Kidney (tissue), 13 donors: ENCODE measurements at regions not wholly inside any gene's neighbourhood (a gene's known extent, or its start where the extent isn't known, plus 50 kb on each side); places are given as distances from the start of the nearest gene placed in this dataset.

Experiments
- DNase-seq, 5 donors: peaks; one replicate each; pipeline ENCODE4 v3.0.0-alpha.2; 2013 to 2020
- FAIRE-seq: peaks from 2 replicates; lab custom pipeline; 2012; peaks lifted over from hg19 to GRCh38; lab: Jason Lieb, UNC
- H3K27ac ChIP-seq, 2 donors: one replicate each; pipeline ENCODE4 v1.7.0; 2013; ENCODE audit warnings: low read depth in 2 of 2, low read length in 2 of 2, inconsistent platforms in 1 of 2
- H3K27me3 ChIP-seq: one replicate; pipeline ENCODE4 v1.7.1; 2013; ENCODE audit warnings: low read length, inconsistent platforms; ENCODE audit not compliant: control insufficient read depth, insufficient read depth
- H3K36me3 ChIP-seq, 3 donors: one replicate each; pipeline versions ENCODE4 v1.7.0 to v1.7.1; 2013; ENCODE audit warnings: low read length in 3 of 3, control low read depth in 1 of 3, inconsistent platforms in 1 of 3; ENCODE audit not compliant: insufficient read depth in 3 of 3, control insufficient read depth in 2 of 3
- H3K4me1 ChIP-seq, 3 donors: one replicate each; pipeline versions ENCODE4 v1.7.0 to v1.7.1; 2013; ENCODE audit warnings: low read length in 3 of 3, inconsistent platforms in 1 of 3, low read depth in 1 of 3; ENCODE audit not compliant: control insufficient read depth in 2 of 3, insufficient read depth in 2 of 3
- H3K4me3 ChIP-seq, 3 donors: one replicate each; pipeline versions ENCODE4 v1.7.0 to v1.8.1; 2013; ENCODE audit warnings: low read length in 3 of 3, control low read depth in 1 of 3, inconsistent platforms in 1 of 3
- H3K9ac ChIP-seq, 3 donors: one replicate each; pipeline versions ENCODE4 v1.7.0 to v1.7.1; 2013; ENCODE audit warnings: low read length in 3 of 3, control low read depth in 1 of 3, inconsistent platforms in 1 of 3
- H3K9me3 ChIP-seq, 3 donors: one replicate each; pipeline versions ENCODE4 v1.7.0 to v1.7.1; 2013; ENCODE audit warnings: low read length in 3 of 3, control low read depth in 1 of 3, inconsistent platforms in 1 of 3; ENCODE audit not compliant: control insufficient read depth in 2 of 3, insufficient read depth in 1 of 3
- CTCF ChIP-seq: IDR thresholded peaks from 3 replicates; pipeline ENCODE4 v1.5.1; 2012; ENCODE audit warnings: mild to moderate bottlenecking, moderate library complexity, borderline replicate concordance; ENCODE audit not compliant: insufficient read depth; ENCODE audit errors: extremely low read depth
- intact Hi-C: fragments of 100-400 bp; cut with DNase I; formaldehyde crosslinking; loops from one replicate; pipeline ENCODE4 v1.11.1; 2022
- donor health status: control.
- donor health status: control.
- donor health status: control.
- donor health status: control.
- donor health status: control.
- donor health status: DM: yes; HTN: yes; CAD: no.
- donor health status: Normal renal cell carcinoma (clear cell type).

- Histone ChIP-seq H3K27ac (no peak overlapping the region), H3K4me3 (no peak overlapping the region), H3K27me3 (no peaks in the 10 kb centered on the region), H3K36me3 (no peaks in the 10 kb centered on the region), H3K9me3 (peaks cover 0 to 15% (median 4%) of the 10 kb centered on the region in 3 donors), H3K9ac (no peak overlapping the region), H3K4me1 (no peaks in the 10 kb centered on the region)
- intact Hi-C loops = no loop called here
- DNase-seq (peak in 1 of 5 donors; percentile 5), FAIRE-seq (no peak)
- TF ChIP-seq CTCF = no peak
Measured at GRCh38 chr19:30745476-30745985, 373.3 kb downstream of the ZNF536 start.

- intact Hi-C loops = no loop called here
- Histone ChIP-seq H3K9ac (no peak overlapping the region), H3K27me3 (no peaks in the 10 kb centered on the region), H3K9me3 (peaks cover 0 to 8% (median 4%) of the 10 kb centered on the region in 3 donors), H3K4me3 (no peak overlapping the region), H3K36me3 (no peaks in the 10 kb centered on the region), H3K4me1 (no peaks in the 10 kb centered on the region), H3K27ac (no peak overlapping the region)
- no peak for FAIRE-seq
- peak in 1 of 5 donors; percentile 3 for DNase-seq
- no peak for TF ChIP-seq CTCF
Measured at GRCh38 chr19:30744741-30745475, 372.7 kb downstream of the ZNF536 start.

GRCh38 chr19:30743702-30744101 lies 371.5 kb downstream of the ZNF536 start:
- no peaks in the 10 kb centered on the region for H3K36me3 ChIP-seq
- no peaks in the 10 kb centered on the region for H3K27me3 ChIP-seq
- intact Hi-C loops = no loop called here
- no peak for FAIRE-seq
- H3K4me1 ChIP-seq = no peaks in the 10 kb centered on the region
- H3K27ac ChIP-seq = no peak overlapping the region
- no peak for DNase-seq
- H3K9ac ChIP-seq = no peak overlapping the region
- H3K4me3 ChIP-seq = no peak overlapping the region
- TF ChIP-seq CTCF = no peak
- no peaks in the 10 kb centered on the region for H3K9me3 ChIP-seq

GRCh38 chr19:30743011-30743410 lies 370.8 kb downstream of the ZNF536 start:
- H3K9ac ChIP-seq = no peak overlapping the region
- no peaks in the 10 kb centered on the region for H3K4me1 ChIP-seq
- no peaks in the 10 kb centered on the region for H3K9me3 ChIP-seq
- no peaks in the 10 kb centered on the region for H3K36me3 ChIP-seq
- TF ChIP-seq CTCF = no peak
- H3K27ac ChIP-seq = no peak overlapping the region
- intact Hi-C loops = no loop called here
- H3K27me3 ChIP-seq = no peaks in the 10 kb centered on the region
- DNase-seq (no peak), FAIRE-seq (no peak)
- H3K4me3 ChIP-seq = no peak overlapping the region
